Gastroesophageal sphincter (tissue), 4 donors: ENCODE measurements at regions not wholly inside any gene's neighbourhood (a gene's known extent, or its start where the extent isn't known, plus 50 kb on each side); places are given as distances from the start of the nearest gene placed in this dataset.

ENCODE experiments used
- ATAC-seq: fragments of 150-250 bp; one replicate; pipeline ENCODE4 v1.9.1; 2016; ENCODE audit warnings: mild to moderate bottlenecking, moderate library complexity
- H3K27ac ChIP-seq, 4 donors: fragments of 200-600 bp; sonication (generic) in 3 of 4; 1 replicate in 3 of 4; 2 replicates in 1 of 4; pipeline ENCODE4 v1.5.1; 2016 to 2019
- H3K27me3 ChIP-seq: fragments of 200-600 bp; sonication (generic); one replicate; pipeline ENCODE4 v1.5.1; 2019
- H3K36me3 ChIP-seq, 2 donors: fragments of 200-600 bp; sonication (generic); one replicate each; pipeline ENCODE4 v1.5.1; 2019; ENCODE audit warnings: control low read depth in 1 of 2
- H3K4me1 ChIP-seq, 3 donors: fragments of 200-600 bp; sonication (generic); 1 replicate in 2 of 3; 2 replicates in 1 of 3; pipeline ENCODE4 v1.5.1; 2016 to 2019; ENCODE audit warnings: control low read depth in 2 of 3
- H3K4me3 ChIP-seq, 2 donors: fragments of 200-600 bp; sonication (generic); one replicate each; pipeline ENCODE4 v1.5.1; 2019; ENCODE audit warnings: mild to moderate bottlenecking in 1 of 2, moderate library complexity in 1 of 2
- H3K9me3 ChIP-seq, 3 donors: fragments of 200-600 bp; sonication (generic); one replicate each; pipeline ENCODE4 v1.5.1; 2017 to 2019; ENCODE audit warnings: control low read depth in 2 of 3
- EP300 ChIP-seq: sonication (generic); formaldehyde crosslinking; IDR thresholded peaks from one replicate; pipeline ENCODE4 v1.6.1; 2017; ENCODE audit warnings: antibody characterized with exemption, mild to moderate bottlenecking
- POLR2A ChIP-seq, 2 donors: fragments of 450-650 bp; IDR thresholded peaks; one replicate each; pipeline ENCODE4 v1.6.1; 2017; ENCODE audit warnings: antibody characterized with exemption in 2 of 2, mild to moderate bottlenecking in 2 of 2, moderate library complexity in 1 of 2
- POLR2AphosphoS5 ChIP-seq: sonication (generic); formaldehyde crosslinking; IDR thresholded peaks from one replicate; pipeline ENCODE4 v1.6.1; 2017; ENCODE audit warnings: antibody characterized with exemption
- WGBS, 2 donors: methylation state at CpG; one replicate each; pipeline ENCODE4 v1.1.5; 2018; ENCODE audit warnings: low coverage in 1 of 2; 5-methylcytosine and 5-hydroxymethylcytosine counted together
- TF ChIP-seq, protein P1 (sequence below), 4 experiments: fragments of 200-600 bp in 2 of 4; fragments of 450-650 bp in 2 of 4; sonication (generic) in 1 of 4; IDR thresholded peaks; one replicate each; pipeline ENCODE4 v1.5.1; 2017 to 2019; ENCODE audit warnings: antibody characterized with exemption in 4 of 4, mild to moderate bottlenecking in 2 of 4, moderate library complexity in 2 of 4

GRCh38 chr16:8510160-8510559 is 80.2 kb downstream of the TMEM114 start:
- Histone ChIP-seq H3K4me1 (no peaks in the 10 kb centered on the region), H3K27ac (no peak overlapping the region), H3K9me3 (no peaks in the 10 kb centered on the region), H3K36me3 (no peaks in the 10 kb centered on the region), H3K4me3 (no peak overlapping the region), H3K27me3 (peaks cover 28% of the 10 kb centered on the region)
- ATAC-seq, result no peak
- 50 to 59% methylated on average over 6 of the region's 6 CpGs for WGBS, 2 donors
- TF ChIP-seq, protein P1, sequence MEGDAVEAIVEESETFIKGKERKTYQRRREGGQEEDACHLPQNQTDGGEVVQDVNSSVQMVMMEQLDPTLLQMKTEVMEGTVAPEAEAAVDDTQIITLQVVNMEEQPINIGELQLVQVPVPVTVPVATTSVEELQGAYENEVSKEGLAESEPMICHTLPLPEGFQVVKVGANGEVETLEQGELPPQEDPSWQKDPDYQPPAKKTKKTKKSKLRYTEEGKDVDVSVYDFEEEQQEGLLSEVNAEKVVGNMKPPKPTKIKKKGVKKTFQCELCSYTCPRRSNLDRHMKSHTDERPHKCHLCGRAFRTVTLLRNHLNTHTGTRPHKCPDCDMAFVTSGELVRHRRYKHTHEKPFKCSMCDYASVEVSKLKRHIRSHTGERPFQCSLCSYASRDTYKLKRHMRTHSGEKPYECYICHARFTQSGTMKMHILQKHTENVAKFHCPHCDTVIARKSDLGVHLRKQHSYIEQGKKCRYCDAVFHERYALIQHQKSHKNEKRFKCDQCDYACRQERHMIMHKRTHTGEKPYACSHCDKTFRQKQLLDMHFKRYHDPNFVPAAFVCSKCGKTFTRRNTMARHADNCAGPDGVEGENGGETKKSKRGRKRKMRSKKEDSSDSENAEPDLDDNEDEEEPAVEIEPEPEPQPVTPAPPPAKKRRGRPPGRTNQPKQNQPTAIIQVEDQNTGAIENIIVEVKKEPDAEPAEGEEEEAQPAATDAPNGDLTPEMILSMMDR (IDR thresholded peaks at IDR 0.05), result no peak

DNA sequence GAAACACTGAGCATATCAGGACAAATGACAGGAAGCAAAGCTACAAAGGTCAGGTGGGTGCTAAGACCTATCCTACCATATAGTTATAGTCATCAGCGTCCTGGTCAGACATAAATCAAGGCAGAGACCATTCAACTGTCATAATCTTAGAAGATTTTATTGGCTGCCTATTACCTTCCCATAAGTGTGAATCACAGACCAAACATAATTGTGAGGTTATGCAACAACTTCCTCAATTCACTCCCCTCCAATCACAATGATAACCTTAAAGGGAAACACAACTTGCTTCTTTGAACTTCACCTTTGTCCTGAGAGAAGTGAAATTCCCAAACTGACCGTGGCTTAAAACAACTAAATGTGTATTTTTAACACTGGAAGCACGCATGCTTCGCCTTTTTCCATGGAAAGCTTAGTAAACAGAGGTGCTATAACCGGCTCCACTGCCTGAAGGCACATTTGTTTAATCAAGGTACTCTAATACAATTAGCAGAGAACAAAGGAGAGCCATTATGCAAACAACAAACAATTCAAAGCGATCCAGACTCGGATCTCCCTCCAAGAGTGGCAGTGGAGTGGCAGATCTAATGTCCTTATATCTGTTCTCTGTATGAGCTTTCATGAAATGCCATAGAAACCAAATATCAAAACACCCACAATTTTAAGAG is 84.9 kb downstream of the TMEM114 start:
- peaks cover 13% of the 10 kb centered on the region for H3K27me3 ChIP-seq
- no peak for ATAC-seq
- no peak overlapping the region for H3K4me3 ChIP-seq

GRCh38 chr16:8502446-8502845 is 87.9 kb downstream of the TMEM114 start:
- no peak overlapping the region for H3K4me3 ChIP-seq
- WGBS, 2 donors, result 74 to 90% methylated on average over 2 of the region's 2 CpGs
- TF ChIP-seq, protein P1 (IDR thresholded peaks at IDR 0.05), result no peak
- TF ChIP-seq POLR2AphosphoS5 (no peak), EP300 (no peak), POLR2A (IDR thresholded peaks at IDR 0.05) (no peak)
- no peaks in the 10 kb centered on the region for H3K4me1 ChIP-seq
- H3K27me3 ChIP-seq, result peaks cover 27% of the 10 kb centered on the region
- peaks cover 0 to 8% (median 0%) of the 10 kb centered on the region in 3 donors for H3K9me3 ChIP-seq
- no peak overlapping the region for H3K27ac ChIP-seq
- no peaks in the 10 kb centered on the region for H3K36me3 ChIP-seq
- ATAC-seq, result no peak

More for the DNA sequence above, 84.9 kb downstream of the TMEM114 start:
- WGBS, 2 donors, result 0 to 19% methylated on average over 4 to 7 of the region's 7 CpGs
- Histone ChIP-seq H3K27ac (no peak overlapping the region), H3K36me3 (no peaks in the 10 kb centered on the region), H3K4me1 (no peaks in the 10 kb centered on the region), H3K9me3 (peaks cover 0 to 8% (median 0%) of the 10 kb centered on the region in 3 donors)
- TF ChIP-seq POLR2A (IDR thresholded peaks at IDR 0.05) (no peak), EP300 (no peak), POLR2AphosphoS5 (no peak)
- TF ChIP-seq, protein P1 (IDR thresholded peaks at IDR 0.05), result no peak

DNA sequence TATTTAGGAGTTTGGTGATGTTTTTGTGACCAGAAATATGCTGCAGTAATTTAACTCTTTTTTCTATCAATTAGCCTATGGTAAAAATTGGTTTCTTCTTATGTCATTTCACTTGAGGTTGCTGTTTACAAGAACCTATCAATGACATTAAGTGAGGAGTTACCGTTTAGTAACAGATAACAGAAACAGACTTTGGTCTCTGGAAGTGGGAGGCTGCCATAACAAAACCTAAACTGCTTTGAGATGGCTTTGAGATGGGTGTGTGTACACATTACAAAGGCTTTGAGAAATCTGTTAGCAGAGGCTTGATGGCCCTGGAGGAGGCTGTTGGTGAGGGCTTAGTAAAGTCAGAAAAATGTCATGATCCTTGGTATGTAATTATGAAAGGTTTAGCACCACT is 90.0 kb downstream of the TMEM114 start:
- H3K27ac ChIP-seq, result no peak overlapping the region
- H3K36me3 ChIP-seq, result no peaks in the 10 kb centered on the region
- 20 to 56% methylated on average over 1 of the region's 1 CpG for WGBS, 2 donors
- no peak for ATAC-seq
- H3K4me3 ChIP-seq, result no peak overlapping the region
- no peaks in the 10 kb centered on the region for H3K4me1 ChIP-seq
- TF ChIP-seq POLR2AphosphoS5, result no peak
- H3K27me3 ChIP-seq, result peaks cover 26% of the 10 kb centered on the region
- H3K9me3 ChIP-seq, result peaks cover 0 to 8% (median 0%) of the 10 kb centered on the region in 3 donors

DNA sequence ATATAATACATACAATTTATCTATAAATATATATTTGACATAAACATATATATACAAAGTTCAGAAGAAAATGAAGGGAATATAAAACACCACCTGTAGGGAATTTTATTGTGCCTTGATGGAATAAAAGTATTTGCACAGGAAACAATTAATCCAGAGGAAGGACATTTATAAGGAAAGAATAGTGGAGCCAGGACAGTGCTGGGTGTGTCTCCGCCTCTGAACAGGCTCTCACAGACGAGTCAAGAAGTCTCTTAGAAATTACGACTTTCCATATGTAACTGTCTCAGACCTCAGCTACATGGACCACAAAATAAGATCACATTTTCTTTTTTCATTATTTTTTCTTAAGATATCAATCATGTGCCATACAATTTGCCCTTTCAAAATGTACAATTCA is 93.9 kb downstream of the TMEM114 start:
- no peak for TF ChIP-seq POLR2AphosphoS5
- no peak for TF ChIP-seq EP300
- no peak for TF ChIP-seq POLR2A (IDR thresholded peaks at IDR 0.05)
- TF ChIP-seq, protein P1 (IDR thresholded peaks at IDR 0.05), result no peak
- Histone ChIP-seq H3K27me3 (peaks cover 27% of the 10 kb centered on the region), H3K27ac (no peak overlapping the region), H3K4me1 (no peaks in the 10 kb centered on the region), H3K36me3 (no peaks in the 10 kb centered on the region), H3K4me3 (no peak overlapping the region), H3K9me3 (no peaks in the 10 kb centered on the region)
- WGBS, 2 donors, result 48 to 54% methylated on average over 3 of the region's 3 CpGs
- ATAC-seq, result no peak
